ENCODE measurements at regions not wholly inside any gene's neighbourhood (a gene's known extent, or its start where the extent isn't known, plus 50 kb on each side); places are given as distances from the start of the nearest gene placed in this dataset.

DNA sequence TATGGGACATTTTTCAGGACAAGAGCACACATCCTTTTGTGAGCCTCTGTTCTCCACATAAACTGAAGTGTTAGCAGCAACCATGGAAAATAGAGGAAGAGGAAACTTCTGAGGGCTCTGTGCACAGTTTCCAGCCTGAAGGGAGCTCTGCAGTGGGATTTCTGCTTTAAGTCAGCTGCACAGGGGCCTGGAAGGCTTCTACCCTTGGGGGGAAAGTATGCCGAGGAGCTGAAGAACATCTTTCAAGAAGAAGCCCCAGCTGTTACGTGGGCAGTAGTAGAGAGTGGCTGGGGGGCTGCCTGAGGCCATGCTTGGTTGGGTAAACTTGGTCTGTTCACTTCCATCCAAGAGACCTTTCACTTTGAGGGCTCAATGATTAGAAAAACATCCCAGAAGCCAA, 82.7 kb upstream of the EED start:
- TF ChIP-seq, protein P1, sequence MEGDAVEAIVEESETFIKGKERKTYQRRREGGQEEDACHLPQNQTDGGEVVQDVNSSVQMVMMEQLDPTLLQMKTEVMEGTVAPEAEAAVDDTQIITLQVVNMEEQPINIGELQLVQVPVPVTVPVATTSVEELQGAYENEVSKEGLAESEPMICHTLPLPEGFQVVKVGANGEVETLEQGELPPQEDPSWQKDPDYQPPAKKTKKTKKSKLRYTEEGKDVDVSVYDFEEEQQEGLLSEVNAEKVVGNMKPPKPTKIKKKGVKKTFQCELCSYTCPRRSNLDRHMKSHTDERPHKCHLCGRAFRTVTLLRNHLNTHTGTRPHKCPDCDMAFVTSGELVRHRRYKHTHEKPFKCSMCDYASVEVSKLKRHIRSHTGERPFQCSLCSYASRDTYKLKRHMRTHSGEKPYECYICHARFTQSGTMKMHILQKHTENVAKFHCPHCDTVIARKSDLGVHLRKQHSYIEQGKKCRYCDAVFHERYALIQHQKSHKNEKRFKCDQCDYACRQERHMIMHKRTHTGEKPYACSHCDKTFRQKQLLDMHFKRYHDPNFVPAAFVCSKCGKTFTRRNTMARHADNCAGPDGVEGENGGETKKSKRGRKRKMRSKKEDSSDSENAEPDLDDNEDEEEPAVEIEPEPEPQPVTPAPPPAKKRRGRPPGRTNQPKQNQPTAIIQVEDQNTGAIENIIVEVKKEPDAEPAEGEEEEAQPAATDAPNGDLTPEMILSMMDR (IDR thresholded peaks at IDR 0.05; ENCODE audit: insufficient read depth, low read depth, low read length) = no peak
- no peak for TF ChIP-seq EZH2 (IDR thresholded peaks at IDR 0.05; ENCODE audit: insufficient read depth, low read length)
